IMR-90 (cell line): ENCODE measurements at regions not wholly inside any gene's neighbourhood (a gene's known extent, or its start where the extent isn't known, plus 50 kb on each side); places are given as distances from the start of the nearest gene placed in this dataset.

Source experiments
- ATAC-seq: fragments of 200-7000 bp; cut with Tn5 transposase; 2 replicates; pipeline ENCODE4 v1.9.1; 2020; ENCODE audit warnings: low read depth, mild to moderate bottlenecking, moderate library complexity
- BruUV-seq: library from RNA; stranded (reverse); fragments of 400-500 nt; replicated peaks from 2 replicates; lab custom pipeline; 2021; lab: Mats Ljungman, UMichigan
- CTCF ChIA-PET: fragments of 300-600 bp; formaldehyde crosslinking; extraction: SDS; loops from one replicate; lab custom pipeline; 2021; ENCODE audit warnings: antibody characterized with exemption; lab: Yijun Ruan, JAX
- POLR2A ChIA-PET: fragments of 300-600 bp; sonication (Branson Sonifier 250); formaldehyde crosslinking; loops from one replicate; lab custom pipeline; 2022; ENCODE audit warnings: antibody characterized with exemption; ENCODE audit not compliant: unreplicated experiment; lab: Charles Lee
- DNase-seq: peaks from one replicate; pipeline ENCODE4 v3.0.0; 2013
- H2AFZ ChIP-seq: replicated peaks from 2 replicates; pipeline ENCODE3; 2013; ENCODE audit warnings: low read length, mild to moderate bottlenecking; ENCODE audit not compliant: poor library complexity
- H2AK5ac ChIP-seq: 2 replicates; pipeline ENCODE4 v1.6.1; 2013; ENCODE audit warnings: low read depth, low read length, inconsistent platforms
- H2AK9ac ChIP-seq: replicated peaks from 2 replicates; pipeline ENCODE3; 2013; ENCODE audit warnings: mild to moderate bottlenecking, low read depth, low read length, moderate library complexity; ENCODE audit not compliant: poor library complexity
- H2BK120ac ChIP-seq: 2 replicates; pipeline ENCODE4 v1.6.1; 2013; ENCODE audit warnings: low read depth, low read length, inconsistent platforms
- H2BK15ac ChIP-seq: 3 replicates; pipeline ENCODE4 v1.6.1; 2013; ENCODE audit warnings: low read depth, low read length, inconsistent platforms
- H2BK20ac ChIP-seq: 2 replicates; pipeline ENCODE4 v1.6.1; 2013; ENCODE audit warnings: low read depth, mild to moderate bottlenecking, inconsistent platforms, low read length, moderate library complexity
- H2BK5ac ChIP-seq: 2 replicates; pipeline ENCODE4 v1.6.1; 2013; ENCODE audit warnings: mild to moderate bottlenecking, low read depth, low read length, inconsistent platforms; ENCODE audit not compliant: poor library complexity, severe bottlenecking
- H3K14ac ChIP-seq: replicated peaks from 2 replicates; pipeline ENCODE4 v1.6.1; 2013; ENCODE audit warnings: low read depth, low read length, inconsistent platforms
- H3K18ac ChIP-seq: 2 replicates; pipeline ENCODE4 v1.6.1; 2013; ENCODE audit warnings: low read depth, low read length, control low read depth
- H3K23ac ChIP-seq: 2 replicates; pipeline ENCODE4 v1.6.1; 2013; ENCODE audit warnings: low read depth, low read length, inconsistent platforms
- H3K27ac ChIP-seq: 2 replicates; pipeline ENCODE4 v1.5.1; 2013; ENCODE audit warnings: mild to moderate bottlenecking, control low read depth, low read length; ENCODE audit not compliant: insufficient read depth
- H3K27me3 ChIP-seq: 2 replicates; pipeline ENCODE4 v1.6.1; 2013; ENCODE audit warnings: low read length; ENCODE audit not compliant: control insufficient read depth, insufficient read depth
- H3K36me3 ChIP-seq: 2 replicates; pipeline ENCODE4 v1.6.1; 2013; ENCODE audit warnings: low read length, mixed read lengths; ENCODE audit not compliant: control insufficient read depth, insufficient read depth
- H3K4ac ChIP-seq: 2 replicates; pipeline ENCODE4 v1.6.1; 2013; ENCODE audit warnings: low read depth, low read length, inconsistent platforms
- H3K4me1 ChIP-seq: 2 replicates; pipeline ENCODE4 v1.6.1; 2013; ENCODE audit warnings: low read length, mixed read lengths; ENCODE audit not compliant: control insufficient read depth, insufficient read depth
- H3K4me2 ChIP-seq: 2 replicates; pipeline ENCODE4 v1.6.1; 2013; ENCODE audit warnings: low read depth, mild to moderate bottlenecking, control low read depth, low read length, moderate library complexity
- H3K4me3 ChIP-seq: 2 replicates; pipeline ENCODE4 v1.5.1; 2013; ENCODE audit warnings: low read depth, mild to moderate bottlenecking, control low read depth, low read length, moderate library complexity; ENCODE audit not compliant: insufficient read depth
- H3K56ac ChIP-seq: 2 replicates; pipeline ENCODE4 v1.6.1; 2013; ENCODE audit warnings: low read length, inconsistent platforms; ENCODE audit not compliant: insufficient read depth; ENCODE audit errors: extremely low read depth
- H3K79me1 ChIP-seq, 2 experiments: 2 replicates each; pipeline ENCODE4 v1.6.1; 2013; ENCODE audit warnings: low read length in 2 of 2, inconsistent platforms in 1 of 2, low read depth in 1 of 2
- H3K9ac ChIP-seq: 2 replicates; pipeline ENCODE4 v1.6.1; 2013; ENCODE audit warnings: low read depth, low read length, control low read depth
- H3K9me1 ChIP-seq: 2 replicates; pipeline ENCODE4 v1.6.1; 2013; ENCODE audit warnings: low read length, inconsistent platforms; ENCODE audit not compliant: insufficient read depth
- H3K9me3 ChIP-seq: 2 replicates; pipeline ENCODE4 v1.6.1; 2013; ENCODE audit warnings: low read length; ENCODE audit not compliant: control insufficient read depth, insufficient read depth
- H4K20me1 ChIP-seq: 2 replicates; pipeline ENCODE4 v1.6.1; 2013; ENCODE audit warnings: low read length, inconsistent platforms; ENCODE audit not compliant: insufficient read depth
- H4K5ac ChIP-seq: 2 replicates; pipeline ENCODE4 v1.6.1; 2013; ENCODE audit warnings: mild to moderate bottlenecking, low read depth, low read length, control low read depth
- H4K8ac ChIP-seq, 2 experiments: 2 replicates each; pipeline ENCODE4 v1.6.1; 2013; ENCODE audit warnings: low read depth in 2 of 2, low read length in 2 of 2, control low read depth in 1 of 2, inconsistent platforms in 1 of 2
- H4K91ac ChIP-seq: 2 replicates; pipeline ENCODE4 v1.6.1; 2013; ENCODE audit warnings: low read depth, low read length, inconsistent platforms; ENCODE audit not compliant: insufficient read depth
- BHLHE40 ChIP-seq: fragments of 150-350 bp; IDR thresholded peaks from 2 replicates; pipeline ENCODE4 v1.6.1; 2016; ENCODE audit warnings: mild to moderate bottlenecking, low read depth, low read length
- CEBPB ChIP-seq: IDR thresholded peaks from 2 replicates; pipeline ENCODE4 v1.6.1; 2012; ENCODE audit warnings: low read depth, low read length, improper control_type of control experiment
- CHD1 ChIP-seq: IDR thresholded peaks from 2 replicates; pipeline ENCODE4 v1.6.1; 2012; ENCODE audit warnings: low read depth, low read length, improper control_type of control experiment
- MAFK ChIP-seq: IDR thresholded peaks from 2 replicates; pipeline ENCODE4 v1.6.1; 2012; ENCODE audit warnings: low read depth, low read length, improper control_type of control experiment
- NFE2L2 ChIP-seq: fragments of 150-350 bp; IDR thresholded peaks from 2 replicates; pipeline ENCODE4 v1.6.1; 2016; ENCODE audit warnings: low read depth, mild to moderate bottlenecking, low read length
- POLR2A ChIP-seq: IDR thresholded peaks from 2 replicates; pipeline ENCODE4 v1.6.1; 2012; ENCODE audit warnings: mild to moderate bottlenecking, low read depth, low read length
- WGBS, 2 experiments: methylation state at CpG; one replicate each; pipeline versions ENCODE4 v1.1.5 to v1.1.7; 2013; ENCODE audit warnings: missing lambda C conversion rate in 2 of 2; ENCODE audit not compliant: insufficient read length in 1 of 2; ENCODE audit errors: extremely low coverage in 2 of 2; 5-methylcytosine and 5-hydroxymethylcytosine counted together
- dilution Hi-C: fragments of 300-500 bp; cut with HindIII; formaldehyde crosslinking; loops from one replicate; pipeline ENCODE4 v1.14.3; 2018; ENCODE audit warnings: low sequenced_read_pairs; ENCODE audit not compliant: unreplicated experiment
- in situ Hi-C: fragments of 300-500 bp; cut with MboI; formaldehyde crosslinking; loops from 3 replicates; pipeline ENCODE4 v1.14.3; 2019; ENCODE audit warnings: low sequenced_read_pairs, inconsistent platforms, mixed read lengths
- intact Hi-C: fragments of 100-400 bp; cut with micrococcal nuclease; formaldehyde crosslinking; loops from 2 replicates; pipeline ENCODE4 v1.10.0; 2022

DNA sequence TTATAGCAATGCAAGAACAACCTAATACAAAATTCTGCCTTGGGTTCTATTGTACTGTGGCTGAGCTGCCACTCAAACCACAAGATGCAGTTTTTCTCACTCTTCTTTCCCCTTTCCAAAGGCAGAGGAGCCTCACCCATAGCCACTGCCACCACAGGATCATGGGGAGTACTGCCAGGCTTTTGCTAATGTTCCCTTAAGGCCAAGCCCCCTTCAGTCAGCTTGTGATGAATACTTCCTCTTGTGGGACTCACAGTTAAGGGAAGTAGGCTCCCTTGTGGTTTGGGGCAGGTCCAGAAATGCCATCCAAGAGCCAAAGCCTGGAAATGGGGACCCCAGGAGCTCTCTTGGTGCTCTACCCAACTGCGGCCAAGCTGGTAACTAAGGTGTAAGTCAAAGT is 258.7 kb downstream of the SPATA31D1 start:
- dilution Hi-C loops: no loop called here
- in situ Hi-C loops: no loop called here
- Histone ChIP-seq H3K23ac (no peak overlapping the region), H3K79me1 (no peaks in the 10 kb centered on the region), H3K4ac (no peak overlapping the region), H4K5ac (no peak overlapping the region), H3K27ac (no peak overlapping the region), H3K18ac (no peak overlapping the region), H3K9ac (no peak overlapping the region), H2AFZ (no peak overlapping the region), H3K4me2 (no peak overlapping the region), H3K9me1 (no peaks in the 10 kb centered on the region), H3K27me3 (no peaks in the 10 kb centered on the region), H3K36me3 (no peaks in the 10 kb centered on the region), H2AK9ac (no peak overlapping the region), H4K20me1 (no peaks in the 10 kb centered on the region), H2AK5ac (no peak overlapping the region), H2BK20ac (no peak overlapping the region), H4K91ac (no peak overlapping the region), H3K14ac (no peak overlapping the region), H2BK5ac (no peak overlapping the region), H3K4me1 (no peaks in the 10 kb centered on the region), H3K9me3 (no peaks in the 10 kb centered on the region; the same call in 1 of the 2 replicates), H3K4me3 (no peak overlapping the region), H2BK120ac (no peak overlapping the region), H3K56ac (no peak overlapping the region), H4K8ac (no peak overlapping the region), H2BK15ac (no peak overlapping the region)
- TF ChIP-seq BHLHE40 (no peak), NFE2L2 (no peak), MAFK (no peak), POLR2A (no peak), CHD1 (no peak), CEBPB (no peak)
- intact Hi-C loops: no loop called here
- ChIA-PET POLR2A (no interaction called here), CTCF (no interaction called here)
- no CpG with 5 or more reads among the region's 1 CpG for WGBS, 2 experiments
- no TSS peak for BruUV-seq
- DNase-seq (no peak), ATAC-seq (no peak)
